Psoas muscle (tissue), 7 donors: ENCODE measurements at regions not wholly inside any gene's neighbourhood (a gene's known extent, or its start where the extent isn't known, plus 50 kb on each side); places are given as distances from the start of the nearest gene placed in this dataset.

Experiments used
- ATAC-seq, 4 donors: fragments of 200-7000 bp; cut with Tn5 transposase; one replicate each; pipeline ENCODE4 v1.9.1; 2020; ENCODE audit warnings: moderate library complexity in 3 of 4, mild to moderate bottlenecking in 2 of 4
- DNase-seq, 2 donors: peaks; one replicate each; pipeline ENCODE4 v3.0.0-alpha.2; 2020
- H3K27ac ChIP-seq: fragments of 200-600 bp; one replicate; pipeline ENCODE4 v1.8.0; 2022
- H3K27me3 ChIP-seq, 3 donors: fragments of 200-600 bp in 1 of 3; one replicate each; pipeline versions ENCODE4 v1.6.1 to v1.8.0; 2013 to 2022; ENCODE audit warnings: low read length in 2 of 3, mild to moderate bottlenecking in 2 of 3, moderate library complexity in 1 of 3; ENCODE audit not compliant: insufficient read depth in 3 of 3
- H3K36me3 ChIP-seq, 2 donors: fragments of 200-600 bp in 1 of 2; one replicate each; pipeline versions ENCODE4 v1.6.1 to v1.8.0; 2013 to 2022; ENCODE audit warnings: low read depth in 1 of 2, mild to moderate bottlenecking in 1 of 2, moderate library complexity in 1 of 2; ENCODE audit not compliant: insufficient read depth in 1 of 2
- H3K4me1 ChIP-seq: fragments of 200-600 bp; one replicate; pipeline ENCODE4 v1.8.0; 2022
- H3K4me3 ChIP-seq: fragments of 200-600 bp; one replicate; pipeline ENCODE4 v1.8.0; 2022; ENCODE audit warnings: mild to moderate bottlenecking
- H3K9me3 ChIP-seq: fragments of 200-600 bp; one replicate; pipeline ENCODE4 v1.8.0; 2022
- WGBS, 3 donors: extraction: QIAGEN DNeasy Blood & Tissue Kit; methylation state at CpG; one replicate each; pipeline versions ENCODE4 v1.1.6 to v1.1.7; 2013; 5-methylcytosine and 5-hydroxymethylcytosine counted together
- intact Hi-C, 2 donors: fragments of 100-400 bp; cut with DNase I; formaldehyde crosslinking; loops; one replicate each; pipeline versions ENCODE4 v1.11.0 to v1.14.2; 2022
- TF ChIP-seq, protein P1 (sequence below): fragments of 200-600 bp; IDR thresholded peaks from one replicate; pipeline ENCODE4 v1.8.0; 2022; ENCODE audit warnings: antibody characterized with exemption
- donor health status: healthy with polysubstance abuse.
- donor health status: DM: no; HTN: no; CAD: no; lungs with moderate emphysema.
- donor health status: Bipolar disorder and iron deficiency.
- donor health status: healthy.
- donor health status: DM: yes; HTN: yes; CAD: no.
- donor health status: DM: no; HTN: no; CAD: no.
- donor health status: DM: yes; HTN: yes; CAD: no.

DNA sequence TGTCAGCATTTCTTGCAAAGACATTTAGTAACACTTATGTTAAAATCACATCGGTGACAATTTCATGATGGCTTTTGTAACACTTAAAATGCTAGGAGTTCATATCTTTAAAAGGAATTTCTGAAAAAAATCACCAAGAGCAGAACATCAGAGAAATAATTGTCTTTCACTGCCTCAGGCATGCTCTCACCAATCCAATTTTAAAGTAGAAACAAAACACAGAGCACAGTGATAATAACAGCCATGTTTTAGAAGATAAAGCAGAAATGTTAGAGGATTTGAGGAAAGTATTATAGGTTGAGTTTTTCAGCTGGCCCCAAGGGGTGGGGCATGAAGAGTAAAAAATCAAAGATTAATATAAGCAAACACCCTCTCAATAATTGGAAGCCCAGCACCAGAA, 1037.6 kb downstream of the DSC3 start:
- Histone ChIP-seq H3K4me1 (no peaks in the 10 kb centered on the region), H3K4me3 (no peak overlapping the region), H3K36me3 (no peaks in the 10 kb centered on the region), H3K27ac (no peak overlapping the region), H3K27me3 (no peaks in the 10 kb centered on the region), H3K9me3 (no peaks in the 10 kb centered on the region)
- DNase-seq (no peak), ATAC-seq (no peak)
- intact Hi-C loops = no loop called here
- TF ChIP-seq, protein P1, sequence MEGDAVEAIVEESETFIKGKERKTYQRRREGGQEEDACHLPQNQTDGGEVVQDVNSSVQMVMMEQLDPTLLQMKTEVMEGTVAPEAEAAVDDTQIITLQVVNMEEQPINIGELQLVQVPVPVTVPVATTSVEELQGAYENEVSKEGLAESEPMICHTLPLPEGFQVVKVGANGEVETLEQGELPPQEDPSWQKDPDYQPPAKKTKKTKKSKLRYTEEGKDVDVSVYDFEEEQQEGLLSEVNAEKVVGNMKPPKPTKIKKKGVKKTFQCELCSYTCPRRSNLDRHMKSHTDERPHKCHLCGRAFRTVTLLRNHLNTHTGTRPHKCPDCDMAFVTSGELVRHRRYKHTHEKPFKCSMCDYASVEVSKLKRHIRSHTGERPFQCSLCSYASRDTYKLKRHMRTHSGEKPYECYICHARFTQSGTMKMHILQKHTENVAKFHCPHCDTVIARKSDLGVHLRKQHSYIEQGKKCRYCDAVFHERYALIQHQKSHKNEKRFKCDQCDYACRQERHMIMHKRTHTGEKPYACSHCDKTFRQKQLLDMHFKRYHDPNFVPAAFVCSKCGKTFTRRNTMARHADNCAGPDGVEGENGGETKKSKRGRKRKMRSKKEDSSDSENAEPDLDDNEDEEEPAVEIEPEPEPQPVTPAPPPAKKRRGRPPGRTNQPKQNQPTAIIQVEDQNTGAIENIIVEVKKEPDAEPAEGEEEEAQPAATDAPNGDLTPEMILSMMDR = no peak
- 86 to 87% (median 86%) methylated on average over 1 of the region's 1 CpG for WGBS, 3 donors

DNA sequence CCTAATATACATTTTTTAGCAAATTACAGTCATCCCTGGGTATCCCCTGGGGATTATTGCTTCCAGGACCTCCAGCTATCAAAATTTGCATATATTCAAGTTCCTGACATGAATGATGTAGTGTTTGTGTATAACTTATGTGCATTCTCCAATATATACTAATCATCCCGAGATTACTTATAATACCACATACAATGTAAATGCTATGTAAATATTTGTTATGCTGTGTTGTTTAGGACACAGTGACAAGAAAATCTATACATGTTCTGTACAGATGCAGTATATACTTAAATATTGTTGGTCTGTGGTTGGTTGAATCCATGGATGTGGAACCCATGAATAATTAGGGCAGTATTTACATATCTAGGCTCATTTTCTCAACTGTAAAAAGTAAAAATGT, 1060.3 kb downstream of the DSC3 start:
- ATAC-seq = no peak
- intact Hi-C loops = no loop called here
- Histone ChIP-seq H3K9me3 (no peaks in the 10 kb centered on the region), H3K27ac (no peak overlapping the region), H3K27me3 (no peaks in the 10 kb centered on the region), H3K4me3 (no peak overlapping the region), H3K4me1 (no peaks in the 10 kb centered on the region), H3K36me3 (no peaks in the 10 kb centered on the region)
- DNase-seq = no peak
- TF ChIP-seq, protein P1 = no peak
- WGBS, 3 donors = 84 to 86% (median 86%) methylated on average over 1 of the region's 1 CpG

DNA sequence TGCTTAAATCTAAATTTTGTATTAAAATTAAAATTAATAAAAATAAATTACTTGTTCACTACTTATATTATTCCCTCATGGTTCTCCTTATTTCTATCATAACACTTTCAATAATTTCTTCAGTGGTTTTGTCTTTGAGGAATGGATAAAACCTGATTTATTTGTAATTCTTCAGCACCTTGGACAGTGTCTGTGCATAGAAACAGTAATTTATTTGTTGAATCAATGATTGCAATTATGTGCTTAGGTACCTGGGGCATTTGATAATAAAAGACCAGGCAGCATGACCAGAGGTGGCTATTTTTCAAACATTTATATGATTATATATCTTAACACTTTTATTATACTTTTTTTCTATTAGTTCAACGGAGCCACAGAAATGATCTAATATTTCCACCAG, 1062.7 kb downstream of the DSC3 start:
- DNase-seq = no peak
- no peak overlapping the region for H3K4me3 ChIP-seq
- H3K4me1 ChIP-seq = no peaks in the 10 kb centered on the region
- WGBS, 3 donors = 87 to 96% (median 89%) methylated on average over 1 of the region's 1 CpG
- TF ChIP-seq, protein P1 = no peak
- ATAC-seq = no peak
- no peaks in the 10 kb centered on the region for H3K27me3 ChIP-seq
- no peaks in the 10 kb centered on the region for H3K36me3 ChIP-seq
- no peaks in the 10 kb centered on the region for H3K9me3 ChIP-seq
- intact Hi-C loops = no loop called here
- no peak overlapping the region for H3K27ac ChIP-seq

DNA sequence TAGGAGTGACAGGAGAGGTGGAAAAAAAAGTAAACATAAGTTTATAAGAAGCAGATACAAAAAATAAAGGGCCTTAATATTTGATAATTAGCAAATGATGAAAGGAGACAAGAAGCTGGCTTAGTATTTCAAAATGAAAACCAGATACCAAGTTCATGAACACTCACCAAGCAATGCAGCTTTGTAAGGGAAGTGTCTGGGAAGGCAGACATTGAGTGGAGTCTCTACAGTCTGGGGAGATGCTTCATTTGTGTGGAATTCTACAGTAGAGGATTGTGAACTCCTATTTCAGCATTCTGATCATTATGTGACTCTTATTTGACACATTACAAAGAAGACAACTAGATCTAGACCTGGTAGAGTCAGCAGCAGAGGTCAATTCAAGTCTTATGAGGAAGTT, 1072.7 kb downstream of the DSC3 start:
- H3K27me3 ChIP-seq = no peaks in the 10 kb centered on the region
- ATAC-seq = no peak
- no peaks in the 10 kb centered on the region for H3K4me1 ChIP-seq
- H3K4me3 ChIP-seq = no peak overlapping the region
- TF ChIP-seq, protein P1 = no peak
- DNase-seq = no peak
- H3K9me3 ChIP-seq = peaks cover 4% of the 10 kb centered on the region
- intact Hi-C loops = no loop called here
- no peak overlapping the region for H3K27ac ChIP-seq
- H3K36me3 ChIP-seq = no peaks in the 10 kb centered on the region

DNA sequence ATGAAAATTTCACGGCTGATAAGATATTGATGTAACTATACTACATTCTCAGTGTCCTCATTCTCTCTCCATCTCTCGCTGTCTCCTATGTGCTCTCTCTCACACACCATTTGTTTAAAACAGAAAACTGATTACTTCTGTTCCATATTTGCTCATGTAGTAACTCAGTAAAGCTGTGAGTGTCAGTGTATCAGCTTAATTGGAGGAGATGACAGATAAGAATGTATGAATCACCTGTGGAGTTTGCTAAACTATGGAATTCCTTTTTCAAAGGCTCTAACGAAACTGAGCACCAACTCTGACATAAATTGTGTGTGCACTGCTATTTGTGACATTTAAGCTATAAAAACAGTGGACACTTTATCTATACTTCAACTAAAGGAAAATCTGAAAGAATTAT, 1080.0 kb downstream of the DSC3 start:
- no peak overlapping the region for H3K4me3 ChIP-seq
- ATAC-seq = no peak
- intact Hi-C loops = no loop called here
- no peaks in the 10 kb centered on the region for H3K4me1 ChIP-seq
- H3K36me3 ChIP-seq = no peaks in the 10 kb centered on the region
- no peaks in the 10 kb centered on the region for H3K9me3 ChIP-seq
- no peak for DNase-seq
- H3K27ac ChIP-seq = no peak overlapping the region
- 61 to 70% (median 68%) methylated on average over 3 of the region's 3 CpGs for WGBS, 3 donors
- no peaks in the 10 kb centered on the region for H3K27me3 ChIP-seq
- TF ChIP-seq, protein P1 = no peak
